HFF-Myc (cell line): ENCODE measurements at regions not wholly inside any gene's neighbourhood (a gene's known extent, or its start where the extent isn't known, plus 50 kb on each side); places are given as distances from the start of the nearest gene placed in this dataset.

Experiments
- DNase-seq: peaks from one replicate; pipeline ENCODE4 v3.0.0-alpha.2; 2011; ENCODE audit warnings: low read depth; ENCODE audit errors: extremely low read depth
- H3K4me3 ChIP-seq: replicated peaks from 2 replicates; pipeline ENCODE4 v1.5.1; 2011; ENCODE audit warnings: low read depth, mild to moderate bottlenecking, control low read depth, low read length
- CTCF ChIP-seq: IDR thresholded peaks from 2 replicates; pipeline ENCODE4 v1.5.1; 2012; ENCODE audit warnings: mild to moderate bottlenecking, low read depth, low read length, control low read depth; ENCODE audit errors: missing control alignments

- no peak overlapping the region for H3K4me3 ChIP-seq
- TF ChIP-seq CTCF: no peak
- DNase-seq: no peak
Observed at GRCh38 chr13:84132491-84132890, 250.2 kb upstream of the SLITRK1 start.

GRCh38 chr13:84131249-84131648, 249.0 kb upstream of the SLITRK1 start:
- TF ChIP-seq CTCF: no peak
- no peak overlapping the region for H3K4me3 ChIP-seq
- DNase-seq: no peak

- H3K4me3 ChIP-seq: no peak overlapping the region
- TF ChIP-seq CTCF: no peak
- DNase-seq: no peak
Observed at GRCh38 chr13:84130495-84131114, 248.3 kb upstream of the SLITRK1 start.

GRCh38 chr13:84129966-84130365, 247.7 kb upstream of the SLITRK1 start:
- TF ChIP-seq CTCF: no peak
- no peak for DNase-seq
- no peak overlapping the region for H3K4me3 ChIP-seq

GRCh38 chr13:84127597-84128128, 245.4 kb upstream of the SLITRK1 start:
- H3K4me3 ChIP-seq: no peak overlapping the region
- no peak for TF ChIP-seq CTCF
- no peak for DNase-seq

- H3K4me3 ChIP-seq: no peak overlapping the region
- DNase-seq: no peak
- no peak for TF ChIP-seq CTCF
Observed at GRCh38 chr13:84126671-84127171, 244.4 kb upstream of the SLITRK1 start.
